HepG2 (cell line): ENCODE measurements at regions not wholly inside any gene's neighbourhood (a gene's known extent, or its start where the extent isn't known, plus 50 kb on each side); places are given as distances from the start of the nearest gene placed in this dataset.

Experiments
- ATAC-seq: fragments of 200-7000 bp; cut with Tn5 transposase; 3 replicates; pipeline ENCODE4 v1.9.1; 2020; ENCODE audit warnings: mild to moderate bottlenecking, moderate library complexity
- BruUV-seq: library from RNA; stranded (reverse); fragments of 400-500 nt; replicated peaks from 2 replicates; lab custom pipeline; 2021; lab: Mats Ljungman, UMichigan
- CTCF ChIA-PET: fragments of 300-600 bp; formaldehyde crosslinking; extraction: SDS; loops from one replicate; lab custom pipeline; 2021; ENCODE audit warnings: low total read pairs, inconsistent platforms, low intra/inter-chr PET ratio; lab: Yijun Ruan, JAX
- POLR2A ChIA-PET: fragments of 350-600 bp; sonication (Branson Sonifier 250); formaldehyde crosslinking; loops from one replicate; lab custom pipeline; 2020; ENCODE audit warnings: antibody characterized with exemption, inconsistent platforms; lab: Yijun Ruan, JAX
- DNase-seq: peaks from one replicate; pipeline ENCODE4 v3.0.0-alpha.2; 2015; ENCODE audit warnings: low spot score
- FAIRE-seq: peaks from 3 replicates; lab custom pipeline; 2011; peaks lifted over from hg19 to GRCh38; lab: Jason Lieb, UNC
- H2AFZ ChIP-seq: one replicate; pipeline ENCODE4 v1.6.1; 2011; ENCODE audit warnings: low read length, inconsistent platforms
- H3K27ac ChIP-seq: fragments of 300-600 bp; 3 replicates; pipeline ENCODE4 v1.8.0; 2011; ENCODE audit warnings: mixed run types, mild to moderate bottlenecking, mixed read lengths, low read length, inconsistent platforms; ENCODE audit not compliant: insufficient read depth; ENCODE audit errors: extremely low read length
- H3K27me3 ChIP-seq, 2 experiments: fragments of 200-600 bp in 1 of 2; 2 replicates in 1 of 2; 3 replicates in 1 of 2; pipeline versions ENCODE4 v1.6.0 to v1.8.0; 2011; ENCODE audit warnings: low read length in 2 of 2, mild to moderate bottlenecking in 2 of 2, moderate library complexity in 2 of 2, inconsistent platforms in 1 of 2; ENCODE audit not compliant: insufficient read depth in 2 of 2, control insufficient read depth in 1 of 2
- H3K36me3 ChIP-seq, 2 experiments: fragments of 200-600 bp in 1 of 2; replicated peaks in 1 of 2; 2 replicates in 1 of 2; 3 replicates in 1 of 2; pipeline versions ENCODE4 v1.5.1 to v1.8.0; 2011; ENCODE audit warnings: low read length in 2 of 2, inconsistent platforms in 1 of 2; ENCODE audit not compliant: insufficient read depth in 2 of 2, control insufficient read depth in 1 of 2
- H3K4me1 ChIP-seq: 2 replicates; pipeline ENCODE4 v1.5.1; 2012; ENCODE audit warnings: low read length, inconsistent platforms; ENCODE audit not compliant: insufficient read depth
- H3K4me2 ChIP-seq: 2 replicates; pipeline ENCODE4 v1.6.0; 2011; ENCODE audit warnings: low read depth, low read length, inconsistent platforms
- H3K4me3 ChIP-seq, 3 experiments: fragments of 200-600 bp in 1 of 3; sonication (generic), shearing (Covaris generic) in 1 of 3; replicated peaks in 1 of 3; 2 replicates each; pipeline ENCODE4 v1.5.1; 2011 to 2016; ENCODE audit warnings: low read length in 3 of 3, inconsistent platforms in 2 of 3, low read depth in 2 of 3, mild to moderate bottlenecking in 2 of 3, control low read depth in 1 of 3, mixed read lengths in 1 of 3; ENCODE audit not compliant: insufficient read depth in 1 of 3
- H3K79me2 ChIP-seq: one replicate; pipeline ENCODE4 v1.6.1; 2011; ENCODE audit warnings: low read length, inconsistent platforms; ENCODE audit not compliant: insufficient read depth
- H3K9ac ChIP-seq: 2 replicates; pipeline ENCODE4 v1.6.0; 2011; ENCODE audit warnings: mild to moderate bottlenecking, low read depth, low read length, inconsistent platforms; ENCODE audit not compliant: insufficient read depth
- H3K9me3 ChIP-seq: 2 replicates; pipeline ENCODE4 v1.5.1; 2012; ENCODE audit warnings: mild to moderate bottlenecking, low read length
- H4K20me1 ChIP-seq: 2 replicates; pipeline ENCODE4 v1.6.0; 2011; ENCODE audit warnings: inconsistent platforms, mild to moderate bottlenecking, low read length, moderate library complexity; ENCODE audit not compliant: insufficient read depth
- CREB1 ChIP-seq, 2 experiments: fragments of 450-650 bp in 1 of 2; IDR thresholded peaks; 2 replicates each; pipeline ENCODE4 v1.6.1; 2016 to 2017; ENCODE audit warnings: control low read depth in 1 of 2, mild to moderate bottlenecking in 1 of 2, missing compliant biosample characterization in 1 of 2, missing genetic modification characterization in 1 of 2
- GPN1 ChIP-seq: sonication (generic); formaldehyde crosslinking; IDR thresholded peaks from 2 replicates; pipeline ENCODE4 v1.5.1; 2020; ENCODE audit warnings: missing genetic modification reagents, borderline replicate concordance
- RBFOX2 ChIP-seq: fragments of 200-400 bp; formaldehyde crosslinking; IDR thresholded peaks from 2 replicates; pipeline ENCODE4 v1.6.1; 2017; ENCODE audit warnings: low read depth, mild to moderate bottlenecking, low read length
- TEAD2 ChIP-seq: sonication (generic); formaldehyde crosslinking; IDR thresholded peaks from 2 replicates; pipeline ENCODE4 v1.9.0; 2021; ENCODE audit warnings: missing genetic modification reagents
- TOE1 ChIP-seq: sonication (generic); formaldehyde crosslinking; IDR thresholded peaks from 2 replicates; pipeline ENCODE4 v1.4.0; 2020; ENCODE audit warnings: mild to moderate bottlenecking, missing genetic modification reagents
- ZNF121 ChIP-seq: sonication (generic); formaldehyde crosslinking; IDR thresholded peaks from 2 replicates; pipeline ENCODE4 v1.5.0; 2020; ENCODE audit warnings: mild to moderate bottlenecking, missing genetic modification reagents
- ZNF207 ChIP-seq: fragments of 450-650 bp; IDR thresholded peaks from 2 replicates; pipeline ENCODE4 v1.6.1; 2016; ENCODE audit warnings: antibody characterized with exemption, borderline replicate concordance
- ZNF34 ChIP-seq: sonication (generic); formaldehyde crosslinking; IDR thresholded peaks from 2 replicates; pipeline ENCODE4 v1.4.0; 2020; ENCODE audit warnings: mild to moderate bottlenecking, missing genetic modification reagents, borderline replicate concordance
- ZSCAN9 ChIP-seq: IDR thresholded peaks from 2 replicates; pipeline ENCODE4 v1.6.1; 2016; ENCODE audit warnings: borderline replicate concordance
- WGBS: methylation state at CpG from one replicate; pipeline ENCODE4 v1.1.6; 2017; ENCODE audit warnings: low lambda C conversion rate; 5-methylcytosine and 5-hydroxymethylcytosine counted together
- in situ Hi-C: cut with HindIII; loops from 2 replicates; pipeline ENCODE4 v1.10.0; 2017; ENCODE audit warnings: low pct_unique_long_range_greater_than_20kb; ENCODE audit not compliant: extremely low pct_ligation_motif_present
- intact Hi-C: fragments of 100-400 bp; cut with micrococcal nuclease; formaldehyde crosslinking; loops from one replicate; pipeline ENCODE4 v1.10.0; 2022; ENCODE audit not compliant: unreplicated experiment
- TF ChIP-seq, protein P1 (sequence below): IDR thresholded peaks from 2 replicates; pipeline ENCODE4 v1.6.1; 2018; ENCODE audit warnings: missing genetic modification reagents, mild to moderate bottlenecking, missing compliant biosample characterization
- TF ChIP-seq, protein P2 (sequence below): sonication (generic); formaldehyde crosslinking; IDR thresholded peaks from 2 replicates; pipeline ENCODE4 v1.5.0; 2020; ENCODE audit warnings: missing genetic modification reagents, mild to moderate bottlenecking, borderline replicate concordance

GRCh38 chr10:30151581-30152389 is 92.4 kb upstream of the JCAD start:
- Histone ChIP-seq H3K4me3 (no peak overlapping the region), H3K79me2 (no peaks in the 10 kb centered on the region), H4K20me1 (no peaks in the 10 kb centered on the region), H3K9me3 (no peaks in the 10 kb centered on the region), H2AFZ (no peak overlapping the region), H3K4me1 (no peaks in the 10 kb centered on the region), H3K36me3 (no peaks in the 10 kb centered on the region), H3K4me2 (no peak overlapping the region), H3K27ac (no peak overlapping the region), H3K27me3 (no peaks in the 10 kb centered on the region; a peak in 1 of 5 replicates), H3K9ac (no peak overlapping the region)
- DNase-seq (no peak), ATAC-seq (no peak), FAIRE-seq (no peak)
- in situ Hi-C loops (no loop called here), intact Hi-C loops (no loop called here)
- CTCF ChIA-PET = no interaction called here
- WGBS = 53% methylated on average over 4 of the region's 8 CpGs
- no TSS peak for BruUV-seq
- TF ChIP-seq ZNF207 = no peak
- POLR2A ChIA-PET = interaction anchor here (1.7 kb wide), 1 partner anchor 35 kb away, joined by 4 read pairs; no protein-coding TSS in a partner anchor

GRCh38 chr10:30141423-30141822 is 82.0 kb upstream of the JCAD start:
- no peak for ATAC-seq
- no peak for FAIRE-seq
- WGBS = 24% methylated on average over 2 of the region's 2 CpGs

More at GRCh38 chr10:30141423-30141822, 82.0 kb upstream of the JCAD start:
- Histone ChIP-seq H3K9me3 (no peaks in the 10 kb centered on the region), H3K27me3 (peaks cover 0 to 5% of the 10 kb centered on the region in 2 experiments; a peak in 1 of 5 replicates), H3K9ac (no peak overlapping the region), H2AFZ (no peak overlapping the region), H4K20me1 (no peaks in the 10 kb centered on the region), H3K4me3 (no peak overlapping the region), H3K79me2 (no peaks in the 10 kb centered on the region), H3K27ac (no peak overlapping the region), H3K36me3 (no peaks in the 10 kb centered on the region), H3K4me1 (no peaks in the 10 kb centered on the region), H3K4me2 (no peak overlapping the region)
- intact Hi-C loops (no loop called here), in situ Hi-C loops (no loop called here)
- DNase-seq = no peak
- BruUV-seq = no TSS peak
- TF ChIP-seq CREB1 (IDR thresholded peaks at IDR 0.05) = no peak
- TF ChIP-seq CREB1 (CRISPR knock-in tag; IDR thresholded peaks at IDR 0.05) = no peak
- TF ChIP-seq ZNF121 (CRISPR knock-in tag) = no peak
- TF ChIP-seq ZSCAN9 (CRISPR knock-in tag) = no peak
- TF ChIP-seq, protein P1, sequence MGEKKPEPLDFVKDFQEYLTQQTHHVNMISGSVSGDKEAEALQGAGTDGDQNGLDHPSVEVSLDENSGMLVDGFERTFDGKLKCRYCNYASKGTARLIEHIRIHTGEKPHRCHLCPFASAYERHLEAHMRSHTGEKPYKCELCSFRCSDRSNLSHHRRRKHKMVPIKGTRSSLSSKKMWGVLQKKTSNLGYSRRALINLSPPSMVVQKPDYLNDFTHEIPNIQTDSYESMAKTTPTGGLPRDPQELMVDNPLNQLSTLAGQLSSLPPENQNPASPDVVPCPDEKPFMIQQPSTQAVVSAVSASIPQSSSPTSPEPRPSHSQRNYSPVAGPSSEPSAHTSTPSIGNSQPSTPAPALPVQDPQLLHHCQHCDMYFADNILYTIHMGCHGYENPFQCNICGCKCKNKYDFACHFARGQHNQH (CRISPR knock-in tag) = no peak
- no peak for TF ChIP-seq GPN1 (CRISPR knock-in tag)
- TF ChIP-seq TEAD2 = no peak
- TF ChIP-seq, protein P2, sequence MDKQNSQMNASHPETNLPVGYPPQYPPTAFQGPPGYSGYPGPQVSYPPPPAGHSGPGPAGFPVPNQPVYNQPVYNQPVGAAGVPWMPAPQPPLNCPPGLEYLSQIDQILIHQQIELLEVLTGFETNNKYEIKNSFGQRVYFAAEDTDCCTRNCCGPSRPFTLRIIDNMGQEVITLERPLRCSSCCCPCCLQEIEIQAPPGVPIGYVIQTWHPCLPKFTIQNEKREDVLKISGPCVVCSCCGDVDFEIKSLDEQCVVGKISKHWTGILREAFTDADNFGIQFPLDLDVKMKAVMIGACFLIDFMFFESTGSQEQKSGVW (CRISPR knock-in tag) = no peak
- TF ChIP-seq TOE1 (CRISPR knock-in tag) = no peak
- no peak for TF ChIP-seq ZNF34 (CRISPR knock-in tag)
- TF ChIP-seq RBFOX2 = no peak
- ChIA-PET POLR2A (no interaction called here), CTCF (no interaction called here)
